Omental fat pad (tissue), 3 donors: ENCODE measurements at regions not wholly inside any gene's neighbourhood (a gene's known extent, or its start where the extent isn't known, plus 50 kb on each side); places are given as distances from the start of the nearest gene placed in this dataset.

ENCODE experiments used
- ATAC-seq: fragments of 150-250 bp; one replicate; pipeline ENCODE4 v1.9.1; 2016; ENCODE audit warnings: mild to moderate bottlenecking, moderate library complexity; ENCODE audit not compliant: low FRiP score
- DNase-seq: peaks from one replicate; pipeline ENCODE4 v3.0.0-alpha.2; 2019; ENCODE audit warnings: low spot score
- CTCF ChIP-seq, 3 donors: fragments of 450-650 bp; IDR thresholded peaks; one replicate each; pipeline ENCODE4 v1.5.1; 2016 to 2017; ENCODE audit warnings: antibody characterized with exemption in 3 of 3, mild to moderate bottlenecking in 3 of 3, moderate library complexity in 2 of 3

- DNase-seq: no peak
- ATAC-seq: no peak
- TF ChIP-seq CTCF (IDR thresholded peaks at IDR 0.05): no peak
Measured at GRCh38 chr12:98211909-98212695, 303.3 kb upstream of the TMPO start.

GRCh38 chr12:98213556-98213955 lies 301.8 kb upstream of the TMPO start:
- no peak for DNase-seq
- no peak for TF ChIP-seq CTCF (IDR thresholded peaks at IDR 0.05)
- no peak for ATAC-seq

- ATAC-seq (no peak), DNase-seq (no peak)
Measured at GRCh38 chr12:98217257-98217656, 298.1 kb upstream of the TMPO start.

GRCh38 chr12:98220636-98221035 lies 294.8 kb upstream of the TMPO start:
- no peak for ATAC-seq
- DNase-seq: no peak
- no peak for TF ChIP-seq CTCF (IDR thresholded peaks at IDR 0.05)

More at GRCh38 chr12:98217257-98217656, 298.1 kb upstream of the TMPO start:
- TF ChIP-seq CTCF (IDR thresholded peaks at IDR 0.05): no peak

GRCh38 chr12:98221243-98221808 lies 294.1 kb upstream of the TMPO start:
- no peak for DNase-seq
- TF ChIP-seq CTCF (IDR thresholded peaks at IDR 0.05): no peak
- no peak for ATAC-seq

GRCh38 chr12:98222135-98222534 lies 293.3 kb upstream of the TMPO start:
- TF ChIP-seq CTCF (IDR thresholded peaks at IDR 0.05): no peak

More at GRCh38 chr12:98222135-98222534, 293.3 kb upstream of the TMPO start:
- DNase-seq (no peak), ATAC-seq (no peak)
